SU-DHL-6 (cell line): ENCODE measurements at regions not wholly inside any gene's neighbourhood (a gene's known extent, or its start where the extent isn't known, plus 50 kb on each side); places are given as distances from the start of the nearest gene placed in this dataset.

Source experiments
- H2AFZ ChIP-seq: fragments of 200-600 bp; sonication (generic); 2 replicates; pipeline ENCODE4 v1.6.1; 2014; ENCODE audit warnings: low read depth, mild to moderate bottlenecking, moderate library complexity, mixed read lengths, antibody characterized with exemption, low read length; ENCODE audit not compliant: severe bottlenecking
- H3F3A ChIP-seq: fragments of 200-600 bp; shearing (Covaris generic); 2 replicates; pipeline ENCODE4 v1.6.0; 2016; ENCODE audit warnings: antibody characterized with exemption, mild to moderate bottlenecking; ENCODE audit not compliant: insufficient read depth
- H3K27ac ChIP-seq: fragments of 200-600 bp; sonication (generic); 2 replicates; pipeline ENCODE4 v1.5.1; 2016; ENCODE audit warnings: low read depth, mild to moderate bottlenecking, low read length, moderate library complexity, mixed read lengths
- H3K27me3 ChIP-seq: fragments of 200-600 bp; sonication (generic), shearing (Covaris generic); 2 replicates; pipeline ENCODE4 v1.6.0; 2014; ENCODE audit warnings: mild to moderate bottlenecking, low read length
- H3K36me3 ChIP-seq: fragments of 200-600 bp; sonication (generic); 2 replicates; pipeline ENCODE4 v1.6.1; 2014; ENCODE audit warnings: mild to moderate bottlenecking, low read length, mixed read lengths
- H3K4me2 ChIP-seq: fragments of 300-600, 200-600 bp; shearing (Covaris generic), sonication (generic); 2 replicates; pipeline ENCODE4 v1.6.0; 2014; ENCODE audit warnings: low read length, low read depth, mild to moderate bottlenecking; ENCODE audit not compliant: poor library complexity, severe bottlenecking
- H3K4me3 ChIP-seq: fragments of 200-600 bp; sonication (generic); 2 replicates; pipeline ENCODE4 v1.5.1; 2014; ENCODE audit warnings: antibody characterized with exemption, low read length, mild to moderate bottlenecking, mixed read lengths; ENCODE audit not compliant: insufficient read depth, poor library complexity, severe bottlenecking
- H3K79me2 ChIP-seq: fragments of 200-600 bp; sonication (generic); 2 replicates; pipeline ENCODE4 v1.6.1; 2014; ENCODE audit warnings: mild to moderate bottlenecking, low read length, moderate library complexity; ENCODE audit not compliant: insufficient read depth
- H3K9ac ChIP-seq: fragments of 200-600 bp; sonication (generic); 2 replicates; pipeline ENCODE4 v1.7.0; 2014; ENCODE audit warnings: mild to moderate bottlenecking, low read length
- H3K9me2 ChIP-seq: fragments of 200-600 bp; sonication (generic); replicated peaks from 2 replicates; pipeline ENCODE4 v1.6.1; 2014; ENCODE audit warnings: low read length; ENCODE audit not compliant: insufficient read depth
- H3K9me3 ChIP-seq: fragments of 200-600 bp; sonication (generic); 2 replicates; pipeline ENCODE4 v1.6.1; 2014; ENCODE audit warnings: low read length, mixed read lengths; ENCODE audit not compliant: insufficient read depth
- H4K20me1 ChIP-seq: fragments of 200-600 bp; sonication (generic); 2 replicates; pipeline ENCODE4 v1.6.1; 2014; ENCODE audit warnings: low read depth, mild to moderate bottlenecking, antibody characterized with exemption, low read length, moderate library complexity, mixed read lengths
- CTCF ChIP-seq: fragments of 200-600 bp; sonication (generic); IDR thresholded peaks from one replicate; pipeline ENCODE4 v1.5.1; 2017; ENCODE audit warnings: antibody characterized with exemption, mild to moderate bottlenecking, low read length, moderate library complexity; ENCODE audit not compliant: insufficient read depth, poor library complexity, severe bottlenecking
- EZH2phosphoT487 ChIP-seq: fragments of 200-600 bp; sonication (generic), shearing (Covaris generic); conservative IDR thresholded peaks from 2 replicates; pipeline ENCODE4 v1.6.1; 2018; ENCODE audit warnings: mild to moderate bottlenecking, antibody characterized with exemption, low read length, moderate library complexity, mixed read lengths

DNA sequence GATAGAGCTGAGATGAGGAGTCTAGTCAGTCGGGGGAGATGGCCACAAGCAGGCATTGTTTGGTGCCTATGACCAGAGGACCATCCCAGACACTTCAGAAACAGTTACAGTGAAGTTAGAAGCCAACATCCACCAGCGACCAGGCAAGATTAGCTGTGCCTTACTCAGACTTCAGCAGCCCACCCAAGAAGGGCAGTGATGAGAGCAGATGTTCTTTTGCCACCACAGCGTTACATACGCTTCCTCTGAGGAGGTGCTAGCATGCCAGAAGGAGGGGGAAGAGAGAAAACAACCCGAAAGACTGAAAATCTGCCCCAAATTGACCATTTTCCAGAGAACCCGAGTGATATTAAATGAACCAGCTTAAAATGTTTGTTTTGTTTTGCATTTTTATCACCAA, 186.8 kb downstream of the PRL start:
- no peak overlapping the region for H3K4me3 ChIP-seq
- H3K79me2 ChIP-seq = no peaks in the 10 kb centered on the region
- no peaks in the 10 kb centered on the region for H3F3A ChIP-seq
- no peaks in the 10 kb centered on the region for H3K36me3 ChIP-seq
- no peaks in the 10 kb centered on the region for H3K27me3 ChIP-seq
- no peaks in the 10 kb centered on the region for H4K20me1 ChIP-seq
- H3K27ac ChIP-seq = no peak overlapping the region
- no peak overlapping the region for H3K4me2 ChIP-seq
- TF ChIP-seq EZH2phosphoT487 (no peak), CTCF (no peak)
- no peaks in the 10 kb centered on the region for H3K9me3 ChIP-seq
- no peak overlapping the region for H3K9ac ChIP-seq
- H2AFZ ChIP-seq = no peak overlapping the region
- H3K9me2 ChIP-seq = no peaks in the 10 kb centered on the region

- no peak overlapping the region for H3K4me2 ChIP-seq
- H3K9ac ChIP-seq = no peak overlapping the region
- H3K9me2 ChIP-seq = no peaks in the 10 kb centered on the region
- no peaks in the 10 kb centered on the region for H3K9me3 ChIP-seq
- no peak overlapping the region for H2AFZ ChIP-seq
- no peaks in the 10 kb centered on the region for H3F3A ChIP-seq
- no peak overlapping the region for H3K4me3 ChIP-seq
- no peak overlapping the region for H3K27ac ChIP-seq
- H4K20me1 ChIP-seq = no peaks in the 10 kb centered on the region
- no peak for TF ChIP-seq CTCF
- TF ChIP-seq EZH2phosphoT487 = no peak
- no peaks in the 10 kb centered on the region for H3K36me3 ChIP-seq
- no peaks in the 10 kb centered on the region for H3K79me2 ChIP-seq
- H3K27me3 ChIP-seq = no peaks in the 10 kb centered on the region
Observed at GRCh38 chr6:22112461-22112860, 184.4 kb downstream of the PRL start.

DNA sequence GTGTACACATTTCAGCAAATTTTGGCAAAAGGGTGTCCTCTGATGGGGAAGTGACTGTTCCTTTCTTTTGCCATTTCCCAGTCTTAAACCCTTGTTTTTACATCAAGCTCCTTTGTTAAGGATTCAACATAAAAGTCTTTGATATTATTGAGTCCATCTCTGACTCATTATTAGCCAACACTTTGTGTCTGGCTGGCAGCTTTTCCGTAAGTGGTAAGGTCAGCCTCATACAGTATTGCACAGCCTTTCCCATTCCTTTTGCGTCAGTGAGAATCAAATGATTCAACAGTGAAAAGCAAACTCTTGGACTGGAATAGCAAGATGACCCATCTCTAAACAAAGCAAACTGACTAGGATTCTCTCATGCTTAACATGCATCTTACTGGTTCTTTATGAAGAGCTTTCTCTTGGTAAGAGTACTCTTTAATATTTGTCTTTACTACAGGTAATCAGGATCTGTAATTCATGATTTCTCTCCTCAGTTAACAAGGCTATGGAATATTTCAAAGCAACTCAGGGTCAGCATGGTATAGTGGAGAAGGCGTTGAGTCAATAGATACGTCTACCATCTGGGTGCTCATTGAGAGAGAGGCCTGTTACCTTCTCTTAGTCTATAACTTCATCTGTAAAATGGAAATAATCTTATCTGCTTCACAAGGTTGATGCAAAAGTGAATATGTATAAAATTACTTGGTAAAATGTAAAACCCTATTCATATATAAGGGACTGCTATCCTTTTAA, 183.6 kb downstream of the PRL start:
- no peaks in the 10 kb centered on the region for H4K20me1 ChIP-seq
- no peaks in the 10 kb centered on the region for H3K27me3 ChIP-seq
- no peaks in the 10 kb centered on the region for H3K9me3 ChIP-seq
- H3K9ac ChIP-seq = no peak overlapping the region
- H3K4me2 ChIP-seq = no peak overlapping the region
- no peaks in the 10 kb centered on the region for H3K79me2 ChIP-seq
- H3K36me3 ChIP-seq = no peaks in the 10 kb centered on the region
- no peak overlapping the region for H3K27ac ChIP-seq
- TF ChIP-seq CTCF = no peak
- TF ChIP-seq EZH2phosphoT487 = no peak
- no peak overlapping the region for H2AFZ ChIP-seq
- H3K4me3 ChIP-seq = no peak overlapping the region
- H3F3A ChIP-seq = no peaks in the 10 kb centered on the region
- H3K9me2 ChIP-seq = no peaks in the 10 kb centered on the region
